ENCODE measurements at regions not wholly inside any gene's neighbourhood (a gene's known extent, or its start where the extent isn't known, plus 50 kb on each side); places are given as distances from the start of the nearest gene placed in this dataset.

DNA sequence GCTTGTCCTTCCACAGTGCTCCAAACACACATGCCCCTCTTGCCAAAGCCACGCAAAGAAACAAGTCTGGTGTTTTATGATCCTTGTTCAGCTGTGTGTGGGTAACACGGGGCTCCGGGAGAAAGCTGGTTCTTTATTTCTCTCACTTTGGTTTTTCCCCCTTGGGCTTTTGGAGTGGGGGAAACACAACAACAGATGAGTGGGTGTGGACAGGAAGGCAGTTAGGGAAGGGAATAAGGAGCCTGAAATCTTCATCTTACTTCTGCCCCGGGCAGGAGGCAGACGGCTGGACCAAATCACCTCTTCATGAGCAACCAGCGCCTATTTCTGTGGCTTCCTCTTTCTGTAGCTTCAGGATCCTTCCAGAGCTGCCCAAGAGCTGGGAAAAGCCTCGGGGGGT lies 218.5 kb downstream of the PHETA1 start:
- H3K9me3 ChIP-seq (ENCODE audit: control insufficient read depth, low read length): no peaks in the 10 kb centered on the region
- no peak overlapping the region for H3K4me3 ChIP-seq (ENCODE audit: insufficient read depth, low read depth, low read length, poor library complexity, severe bottlenecking)
- peaks cover 3% of the 10 kb centered on the region for H3K27me3 ChIP-seq (replicated peaks; ENCODE audit: control insufficient read depth, insufficient read depth, low read length, poor library complexity, severe bottlenecking)
- no peaks in the 10 kb centered on the region for H3K4me1 ChIP-seq (ENCODE audit: control insufficient read depth, insufficient read depth, low read length, poor library complexity, severe bottlenecking)
- no peaks in the 10 kb centered on the region for H3K36me3 ChIP-seq (ENCODE audit: control insufficient read depth, insufficient read depth, low read length)
- no peak overlapping the region for H3K27ac ChIP-seq (ENCODE audit: insufficient read depth, low read length, poor library complexity, severe bottlenecking)
- no peak for DNase-seq

DNA sequence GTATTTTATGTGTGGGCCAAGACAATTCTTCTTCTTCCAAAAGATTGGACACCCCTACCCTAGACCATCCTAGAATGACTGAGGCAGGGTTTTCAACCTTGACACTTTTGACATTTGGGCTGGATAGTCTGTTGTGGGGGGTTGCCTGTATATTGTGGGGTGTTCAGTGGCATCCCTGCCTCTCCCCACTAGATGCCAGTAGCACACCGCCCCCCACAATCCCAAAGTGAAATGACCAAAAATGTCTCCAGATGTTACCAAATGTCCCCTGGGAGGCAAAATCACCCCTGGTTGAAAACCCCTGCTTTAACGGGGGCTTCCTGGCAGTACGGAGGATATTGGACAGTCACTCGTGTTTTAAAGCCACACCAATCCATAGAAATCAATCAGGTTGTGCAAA lies 219.6 kb downstream of the PHETA1 start:
- DNase-seq: no peak
- Histone ChIP-seq H3K27ac (ENCODE audit: insufficient read depth, low read length, poor library complexity, severe bottlenecking) (no peak overlapping the region), H3K27me3 (replicated peaks; ENCODE audit: control insufficient read depth, insufficient read depth, low read length, poor library complexity, severe bottlenecking) (no peaks in the 10 kb centered on the region), H3K4me3 (ENCODE audit: insufficient read depth, low read depth, low read length, poor library complexity, severe bottlenecking) (no peak overlapping the region), H3K9me3 (ENCODE audit: control insufficient read depth, low read length) (no peaks in the 10 kb centered on the region), H3K4me1 (ENCODE audit: control insufficient read depth, insufficient read depth, low read length, poor library complexity, severe bottlenecking) (no peaks in the 10 kb centered on the region), H3K36me3 (ENCODE audit: control insufficient read depth, insufficient read depth, low read length) (no peaks in the 10 kb centered on the region)

DNA sequence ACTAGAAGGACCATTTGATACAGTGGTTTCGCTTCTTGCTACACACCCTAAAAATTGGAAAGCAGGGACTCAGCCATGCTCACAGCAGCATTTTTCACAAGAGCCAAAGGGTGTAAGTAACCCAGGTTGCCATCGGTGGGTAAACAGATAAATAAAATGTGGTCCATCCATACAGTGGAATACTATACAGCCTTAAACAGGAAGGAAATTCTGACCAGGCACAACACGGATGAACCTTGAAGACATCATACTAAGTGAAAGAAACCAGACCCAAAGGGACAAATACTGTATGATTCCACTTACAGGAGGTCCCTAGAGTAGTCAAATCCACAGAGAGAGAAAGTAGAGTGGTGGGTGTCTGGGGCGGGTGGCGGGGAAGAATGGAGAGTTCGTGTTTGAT lies 220.9 kb downstream of the PHETA1 start:
- no peak overlapping the region for H3K4me3 ChIP-seq (ENCODE audit: insufficient read depth, low read depth, low read length, poor library complexity, severe bottlenecking)
- no peaks in the 10 kb centered on the region for H3K27me3 ChIP-seq (replicated peaks; ENCODE audit: control insufficient read depth, insufficient read depth, low read length, poor library complexity, severe bottlenecking)
- no peaks in the 10 kb centered on the region for H3K4me1 ChIP-seq (ENCODE audit: control insufficient read depth, insufficient read depth, low read length, poor library complexity, severe bottlenecking)
- H3K36me3 ChIP-seq (ENCODE audit: control insufficient read depth, insufficient read depth, low read length): no peaks in the 10 kb centered on the region
- no peak for DNase-seq
- H3K9me3 ChIP-seq (ENCODE audit: control insufficient read depth, low read length): no peaks in the 10 kb centered on the region
- H3K27ac ChIP-seq (ENCODE audit: insufficient read depth, low read length, poor library complexity, severe bottlenecking): no peak overlapping the region

DNA sequence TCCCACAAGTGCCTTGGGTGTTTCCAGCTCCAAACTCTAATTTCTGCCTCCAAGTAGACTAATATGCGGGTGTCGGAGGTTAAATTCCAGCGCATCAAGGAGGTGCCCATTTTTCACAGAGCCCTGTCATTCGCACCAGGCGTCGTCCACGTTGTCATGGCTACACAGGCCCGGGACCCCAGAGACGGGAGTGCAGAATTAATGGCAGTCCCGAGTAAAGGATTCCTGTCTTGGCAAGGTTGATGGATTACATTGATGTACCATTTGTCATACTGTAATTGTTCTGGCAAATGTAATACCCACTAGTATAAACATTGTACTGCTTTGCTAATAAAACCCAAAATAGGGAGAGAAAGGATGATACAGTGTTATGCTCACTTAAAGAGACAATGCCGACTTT lies 222.9 kb upstream of the MYL2 start:
- Histone ChIP-seq H3K36me3 (ENCODE audit: control insufficient read depth, insufficient read depth, low read length) (no peaks in the 10 kb centered on the region), H3K9me3 (ENCODE audit: control insufficient read depth, low read length) (no peaks in the 10 kb centered on the region), H3K4me3 (ENCODE audit: insufficient read depth, low read depth, low read length, poor library complexity, severe bottlenecking) (no peak overlapping the region), H3K4me1 (ENCODE audit: control insufficient read depth, insufficient read depth, low read length, poor library complexity, severe bottlenecking) (no peaks in the 10 kb centered on the region), H3K27ac (ENCODE audit: insufficient read depth, low read length, poor library complexity, severe bottlenecking) (no peak overlapping the region), H3K27me3 (replicated peaks; ENCODE audit: control insufficient read depth, insufficient read depth, low read length, poor library complexity, severe bottlenecking) (no peaks in the 10 kb centered on the region)
- DNase-seq: no peak

DNA sequence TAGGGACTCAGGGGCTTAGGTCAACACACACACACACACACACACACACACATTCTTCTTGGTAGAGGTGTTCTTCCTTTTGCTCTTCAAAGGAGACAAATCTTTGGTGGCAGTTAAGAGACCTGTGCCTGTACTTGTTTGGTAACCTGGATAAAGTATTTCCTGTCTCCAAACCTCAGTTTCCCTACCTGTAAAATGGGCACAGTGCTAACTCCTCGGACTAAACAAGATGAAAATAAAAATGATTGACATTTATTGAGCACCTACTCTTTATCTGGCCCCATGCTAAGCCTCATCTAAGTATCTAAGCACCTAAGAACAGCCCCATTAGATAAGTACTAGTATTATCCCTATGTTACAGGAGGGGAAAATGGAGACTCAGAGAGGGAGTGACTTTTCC lies 220.8 kb upstream of the MYL2 start:
- DNase-seq: no peak
- Histone ChIP-seq H3K4me3 (ENCODE audit: insufficient read depth, low read depth, low read length, poor library complexity, severe bottlenecking) (no peak overlapping the region), H3K27me3 (replicated peaks; ENCODE audit: control insufficient read depth, insufficient read depth, low read length, poor library complexity, severe bottlenecking) (no peaks in the 10 kb centered on the region), H3K27ac (ENCODE audit: insufficient read depth, low read length, poor library complexity, severe bottlenecking) (no peak overlapping the region), H3K4me1 (ENCODE audit: control insufficient read depth, insufficient read depth, low read length, poor library complexity, severe bottlenecking) (no peaks in the 10 kb centered on the region), H3K36me3 (ENCODE audit: control insufficient read depth, insufficient read depth, low read length) (no peaks in the 10 kb centered on the region), H3K9me3 (ENCODE audit: control insufficient read depth, low read length) (no peaks in the 10 kb centered on the region)

DNA sequence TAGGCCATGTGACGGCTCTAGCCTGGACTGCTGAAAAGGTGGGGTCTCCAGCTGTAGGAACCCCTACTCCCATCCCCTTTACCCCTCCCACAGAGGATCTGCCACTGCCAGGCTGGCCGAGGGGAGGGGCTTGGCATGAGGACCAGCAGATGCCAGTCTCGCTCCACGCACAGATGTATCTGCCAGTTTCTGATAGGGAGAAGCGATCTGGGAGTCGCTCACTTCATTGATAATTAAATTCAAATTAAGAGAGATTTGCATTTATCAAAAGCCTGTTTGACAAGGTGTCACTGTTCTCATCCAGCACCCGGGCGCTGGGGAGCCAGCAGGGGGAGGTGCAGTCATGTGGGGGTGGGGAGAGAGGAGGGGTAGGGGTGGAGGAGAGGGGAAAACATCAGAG lies 217.6 kb upstream of the MYL2 start:
- Histone ChIP-seq H3K9me3 (ENCODE audit: control insufficient read depth, low read length) (no peaks in the 10 kb centered on the region), H3K4me3 (ENCODE audit: insufficient read depth, low read depth, low read length, poor library complexity, severe bottlenecking) (no peak overlapping the region), H3K27ac (ENCODE audit: insufficient read depth, low read length, poor library complexity, severe bottlenecking) (no peak overlapping the region), H3K36me3 (ENCODE audit: control insufficient read depth, insufficient read depth, low read length) (no peaks in the 10 kb centered on the region), H3K27me3 (replicated peaks; ENCODE audit: control insufficient read depth, insufficient read depth, low read length, poor library complexity, severe bottlenecking) (no peaks in the 10 kb centered on the region), H3K4me1 (ENCODE audit: control insufficient read depth, insufficient read depth, low read length, poor library complexity, severe bottlenecking) (no peaks in the 10 kb centered on the region)
- no peak for DNase-seq

DNA sequence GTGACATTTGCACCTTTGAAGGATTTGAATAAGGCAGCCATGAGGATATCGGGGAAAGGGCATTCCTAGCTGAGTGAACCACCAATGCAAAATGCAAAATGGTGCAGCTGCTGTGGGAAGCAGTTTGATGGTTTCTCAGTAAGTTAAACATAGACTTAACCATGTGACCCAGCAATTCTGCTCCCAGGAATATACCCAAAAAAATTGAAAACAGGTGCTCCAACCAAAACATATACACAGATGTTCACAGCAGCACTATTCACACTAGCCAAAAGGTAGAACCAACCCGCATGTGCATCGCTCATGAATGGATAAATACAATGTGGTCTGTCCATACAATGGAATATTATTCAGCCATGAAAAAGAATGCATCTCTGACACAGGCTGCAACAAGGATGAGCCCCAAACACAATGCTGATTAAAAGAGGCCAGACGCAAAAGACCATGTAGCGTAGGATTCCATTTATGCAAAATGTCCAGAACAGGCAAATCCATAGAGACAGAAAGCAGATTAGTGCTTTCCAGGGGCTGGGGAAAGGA lies 215.0 kb upstream of the MYL2 start:
- Histone ChIP-seq H3K9me3 (ENCODE audit: control insufficient read depth, low read length) (no peaks in the 10 kb centered on the region), H3K27ac (ENCODE audit: insufficient read depth, low read length, poor library complexity, severe bottlenecking) (no peak overlapping the region), H3K36me3 (ENCODE audit: control insufficient read depth, insufficient read depth, low read length) (no peaks in the 10 kb centered on the region), H3K4me3 (ENCODE audit: insufficient read depth, low read depth, low read length, poor library complexity, severe bottlenecking) (no peak overlapping the region), H3K4me1 (ENCODE audit: control insufficient read depth, insufficient read depth, low read length, poor library complexity, severe bottlenecking) (no peaks in the 10 kb centered on the region), H3K27me3 (replicated peaks; ENCODE audit: control insufficient read depth, insufficient read depth, low read length, poor library complexity, severe bottlenecking) (no peaks in the 10 kb centered on the region)
- DNase-seq: no peak

DNA sequence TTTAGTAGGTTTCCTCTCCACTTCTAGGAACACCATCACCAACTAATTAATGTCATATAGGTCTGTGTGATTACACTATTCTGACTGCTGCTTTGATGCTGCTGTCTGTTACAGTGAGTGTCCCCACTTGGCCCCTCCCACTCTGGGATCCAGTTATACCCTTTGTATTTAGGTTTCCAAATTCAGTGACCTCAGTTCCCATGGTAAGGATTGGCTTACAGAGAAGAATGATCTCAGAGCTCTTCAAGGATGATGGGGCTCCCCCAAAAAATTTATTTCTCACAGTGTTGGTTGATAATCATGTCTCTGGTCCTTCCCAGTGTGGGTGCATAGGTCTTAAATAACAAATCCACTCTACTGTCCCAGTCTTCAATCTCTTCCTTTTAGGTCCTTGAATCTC lies 210.0 kb upstream of the MYL2 start:
- Histone ChIP-seq H3K9me3 (ENCODE audit: control insufficient read depth, low read length) (no peaks in the 10 kb centered on the region), H3K27ac (ENCODE audit: insufficient read depth, low read length, poor library complexity, severe bottlenecking) (no peak overlapping the region), H3K4me3 (ENCODE audit: insufficient read depth, low read depth, low read length, poor library complexity, severe bottlenecking) (no peak overlapping the region), H3K36me3 (ENCODE audit: control insufficient read depth, insufficient read depth, low read length) (no peaks in the 10 kb centered on the region), H3K27me3 (replicated peaks; ENCODE audit: control insufficient read depth, insufficient read depth, low read length, poor library complexity, severe bottlenecking) (no peaks in the 10 kb centered on the region), H3K4me1 (ENCODE audit: control insufficient read depth, insufficient read depth, low read length, poor library complexity, severe bottlenecking) (no peaks in the 10 kb centered on the region)
- no peak for DNase-seq

DNA sequence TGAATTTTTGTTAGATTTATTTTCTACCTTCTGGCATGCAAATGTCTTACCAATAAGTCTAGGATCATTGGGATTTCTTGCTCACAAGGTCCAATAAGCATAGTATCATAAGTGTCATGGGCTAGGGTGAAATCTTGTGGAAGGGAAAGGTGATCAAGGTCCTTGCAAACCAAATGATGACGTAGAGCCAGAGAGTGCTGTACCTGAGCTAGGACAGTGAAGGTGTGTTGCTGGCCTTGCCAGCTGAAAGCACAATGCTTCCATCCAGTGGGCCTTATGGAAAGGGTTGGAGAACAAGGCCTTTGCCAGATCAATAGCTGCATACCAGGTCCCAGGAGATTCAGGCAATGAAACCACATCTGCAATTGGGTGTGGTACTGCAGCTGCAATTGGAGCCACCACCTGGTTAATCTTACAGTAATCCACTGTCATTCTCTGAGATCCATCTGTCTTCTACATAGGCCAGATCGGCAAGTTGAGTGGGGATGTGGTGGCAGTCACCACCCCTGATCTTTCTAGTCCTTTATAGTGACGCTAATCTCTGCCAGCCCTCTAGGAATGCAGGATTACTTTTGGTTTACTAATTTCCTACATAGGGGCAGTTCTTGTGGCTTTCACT lies 208.9 kb upstream of the MYL2 start:
- H3K9me3 ChIP-seq (ENCODE audit: control insufficient read depth, low read length): no peaks in the 10 kb centered on the region
- H3K36me3 ChIP-seq (ENCODE audit: control insufficient read depth, insufficient read depth, low read length): no peaks in the 10 kb centered on the region
- no peak for DNase-seq
- H3K27me3 ChIP-seq (replicated peaks; ENCODE audit: control insufficient read depth, insufficient read depth, low read length, poor library complexity, severe bottlenecking): no peaks in the 10 kb centered on the region
- H3K4me1 ChIP-seq (ENCODE audit: control insufficient read depth, insufficient read depth, low read length, poor library complexity, severe bottlenecking): no peaks in the 10 kb centered on the region
- H3K4me3 ChIP-seq (ENCODE audit: insufficient read depth, low read depth, low read length, poor library complexity, severe bottlenecking): no peak overlapping the region
- no peak overlapping the region for H3K27ac ChIP-seq (ENCODE audit: insufficient read depth, low read length, poor library complexity, severe bottlenecking)

DNA sequence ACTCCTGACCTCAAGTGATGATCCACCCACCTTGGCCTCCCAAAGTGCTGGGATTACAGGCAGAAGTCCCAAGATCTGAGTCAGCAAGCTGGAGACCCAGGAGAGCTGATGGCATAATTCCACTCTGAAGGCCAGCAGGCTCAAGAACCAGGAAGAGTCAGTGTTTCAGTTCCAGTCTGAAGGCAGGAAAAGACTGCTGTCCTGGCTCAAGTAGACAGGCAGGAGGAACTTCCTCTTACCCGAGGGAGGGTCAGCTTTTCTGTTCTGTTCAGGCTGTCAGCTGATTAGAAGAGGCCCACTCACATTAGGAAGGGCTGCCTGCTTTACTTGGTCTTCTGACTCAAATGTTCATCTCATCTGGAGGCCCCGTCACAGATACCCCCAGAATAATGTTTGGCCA lies 206.0 kb upstream of the MYL2 start:
- H3K27ac ChIP-seq (ENCODE audit: insufficient read depth, low read length, poor library complexity, severe bottlenecking): no peak overlapping the region
- no peak overlapping the region for H3K4me3 ChIP-seq (ENCODE audit: insufficient read depth, low read depth, low read length, poor library complexity, severe bottlenecking)
- H3K27me3 ChIP-seq (replicated peaks; ENCODE audit: control insufficient read depth, insufficient read depth, low read length, poor library complexity, severe bottlenecking): no peaks in the 10 kb centered on the region
- H3K4me1 ChIP-seq (ENCODE audit: control insufficient read depth, insufficient read depth, low read length, poor library complexity, severe bottlenecking): no peaks in the 10 kb centered on the region
- no peaks in the 10 kb centered on the region for H3K36me3 ChIP-seq (ENCODE audit: control insufficient read depth, insufficient read depth, low read length)
- no peak for DNase-seq
- H3K9me3 ChIP-seq (ENCODE audit: control insufficient read depth, low read length): no peaks in the 10 kb centered on the region
